SK-N-SH (cell line): ENCODE measurements at regions not wholly inside any gene's neighbourhood (a gene's known extent, or its start where the extent isn't known, plus 50 kb on each side); places are given as distances from the start of the nearest gene placed in this dataset.

Experiments
- CTCF ChIA-PET: fragments of 300-600, 350-600 bp; formaldehyde crosslinking; extraction: SDS; loops from one replicate; lab custom pipeline; 2021; lab: Yijun Ruan, JAX
- POLR2A ChIA-PET: fragments of 350-600 bp; sonication (Branson Sonifier 250); formaldehyde crosslinking; extraction: SDS; loops from one replicate; lab custom pipeline; 2020; ENCODE audit warnings: antibody characterized with exemption, inconsistent platforms; lab: Yijun Ruan, JAX
- DNase-seq: peaks from one replicate; pipeline ENCODE4 v3.0.0; 2012
- H2AFZ ChIP-seq: fragments of 200-600 bp; sonication (generic); 2 replicates; pipeline ENCODE4 v1.8.1; 2016; ENCODE audit warnings: antibody characterized with exemption, mild to moderate bottlenecking, low read depth
- H3F3A ChIP-seq: fragments of 200-600 bp; sonication (generic); replicated peaks from 2 replicates; pipeline ENCODE3; 2016; ENCODE audit warnings: antibody characterized with exemption, mild to moderate bottlenecking; ENCODE audit not compliant: insufficient read depth
- H3K27ac ChIP-seq, 2 experiments: fragments of 200-500 bp in 1 of 2; fragments of 200-600 bp in 1 of 2; sonication (Bioruptor generic) in 1 of 2; sonication (generic), shearing (Covaris generic) in 1 of 2; 2 replicates each; pipeline versions ENCODE4 v1.5.1 to v1.6.1; 2014 to 2016; ENCODE audit warnings: low read depth in 2 of 2, inconsistent platforms in 1 of 2, low read length in 1 of 2, mild to moderate bottlenecking in 1 of 2, mixed read lengths in 1 of 2
- H3K27me3 ChIP-seq: fragments of 200-600 bp; sonication (generic), shearing (Covaris generic); 2 replicates; pipeline ENCODE4 v1.6.1; 2016; ENCODE audit warnings: mixed run types; ENCODE audit not compliant: insufficient read depth
- H3K36me3 ChIP-seq, 2 experiments: fragments of 200-500 bp in 1 of 2; fragments of 200-600 bp in 1 of 2; sonication (Bioruptor generic) in 1 of 2; sonication (generic) in 1 of 2; replicated peaks in 1 of 2; 2 replicates each; pipeline versions ENCODE3 to v1.5.1; 2014 to 2016; ENCODE audit warnings: low read length in 1 of 2, mild to moderate bottlenecking in 1 of 2; ENCODE audit not compliant: insufficient read depth in 2 of 2, control insufficient read depth in 1 of 2
- H3K4me1 ChIP-seq, 2 experiments: fragments of 200-500 bp in 1 of 2; fragments of 200-600 bp in 1 of 2; sonication (Bioruptor generic) in 1 of 2; sonication (generic), shearing (Covaris generic) in 1 of 2; 2 replicates each; pipeline versions ENCODE4 v1.5.1 to v1.6.1; 2014 to 2016; ENCODE audit warnings: low read depth in 1 of 2, low read length in 1 of 2, mixed run types in 1 of 2; ENCODE audit not compliant: insufficient read depth in 2 of 2, control insufficient read depth in 1 of 2
- H3K4me2 ChIP-seq: fragments of 200-600 bp; sonication (generic), shearing (Covaris generic); 2 replicates; pipeline ENCODE4 v1.6.1; 2017; ENCODE audit warnings: mixed run types
- H3K4me3 ChIP-seq, 2 experiments: fragments of 200-500 bp in 1 of 2; fragments of 200-600 bp in 1 of 2; sonication (Bioruptor generic) in 1 of 2; sonication (generic), shearing (Covaris generic) in 1 of 2; 2 replicates each; pipeline versions ENCODE4 v1.5.1 to v1.8.1; 2014 to 2016; ENCODE audit warnings: low read depth in 2 of 2, inconsistent platforms in 1 of 2, low read length in 1 of 2, mild to moderate bottlenecking in 1 of 2, mixed read lengths in 1 of 2, moderate library complexity in 1 of 2
- H3K79me2 ChIP-seq: fragments of 200-600 bp; sonication (generic); 2 replicates; pipeline ENCODE4 v1.8.1; 2017; ENCODE audit warnings: mild to moderate bottlenecking; ENCODE audit not compliant: insufficient read depth
- H3K9ac ChIP-seq: fragments of 200-600 bp; sonication (generic); 2 replicates; pipeline ENCODE4 v1.6.1; 2017; ENCODE audit warnings: mixed run types
- H3K9me2 ChIP-seq: fragments of 200-600 bp; sonication (generic); 2 replicates; pipeline ENCODE4 v1.6.1; 2017; ENCODE audit warnings: mixed run types
- H3K9me3 ChIP-seq: fragments of 200-600 bp; sonication (generic); 2 replicates; pipeline ENCODE4 v1.6.1; 2017; ENCODE audit warnings: mixed run types, mild to moderate bottlenecking, moderate library complexity
- H4K20me1 ChIP-seq: fragments of 200-600 bp; sonication (generic); 2 replicates; pipeline ENCODE4 v1.6.1; 2017; ENCODE audit warnings: mild to moderate bottlenecking, mixed run types; ENCODE audit not compliant: insufficient read depth
- EP300 ChIP-seq, 2 experiments: IDR thresholded peaks; 2 replicates each; pipeline versions ENCODE4 v1.4.0 to v1.6.1; 2012; ENCODE audit warnings: borderline replicate concordance in 1 of 2, low read depth in 1 of 2, low read length in 1 of 2
- MEF2A ChIP-seq: IDR thresholded peaks from 2 replicates; pipeline ENCODE4 v1.4.0; 2012; ENCODE audit warnings: low read depth, borderline replicate concordance
- MXI1 ChIP-seq: IDR thresholded peaks from 2 replicates; pipeline ENCODE4 v1.6.1; 2012; ENCODE audit warnings: mild to moderate bottlenecking, low read depth, low read length, improper control_type of control experiment
- NFIC ChIP-seq: IDR thresholded peaks from 2 replicates; pipeline ENCODE4 v1.4.0; 2012; ENCODE audit warnings: borderline replicate concordance
- POLR2AphosphoS5 ChIP-seq: IDR thresholded peaks from 2 replicates; pipeline ENCODE4 v1.6.1; 2012; ENCODE audit warnings: low read depth, low read length
- RCOR1 ChIP-seq: fragments of 150-350 bp; IDR thresholded peaks from 2 replicates; pipeline ENCODE4 v1.6.1; 2017; ENCODE audit warnings: antibody characterized with exemption, low read length
- SIN3A ChIP-seq: IDR thresholded peaks from 2 replicates; pipeline ENCODE4 v1.6.1; 2012; ENCODE audit warnings: low read depth, mild to moderate bottlenecking, low read length, moderate library complexity, borderline replicate concordance
- SMC3 ChIP-seq: IDR thresholded peaks from 2 replicates; pipeline ENCODE4 v1.6.1; 2012; ENCODE audit warnings: low read depth, low read length, improper control_type of control experiment
- TEAD4 ChIP-seq: IDR thresholded peaks from 2 replicates; pipeline ENCODE4 v1.4.0; 2012; ENCODE audit warnings: mild to moderate bottlenecking, borderline replicate concordance; ENCODE audit not compliant: insufficient read depth
- WGBS: methylation state at CpG from one replicate; pipeline ENCODE4 v1.1.6; 2017; ENCODE audit warnings: low lambda C conversion rate; 5-methylcytosine and 5-hydroxymethylcytosine counted together
- TF ChIP-seq, protein P1 (sequence below): IDR thresholded peaks from 2 replicates; pipeline ENCODE4 v1.4.0; 2012; ENCODE audit warnings: low read depth, borderline replicate concordance
- TF ChIP-seq, protein P2 (sequence below): IDR thresholded peaks from 2 replicates; pipeline ENCODE4 v1.4.0; 2012; ENCODE audit warnings: low read depth, borderline replicate concordance
- TF ChIP-seq, protein P3 (sequence below): IDR thresholded peaks from 2 replicates; pipeline ENCODE4; 2012

DNA sequence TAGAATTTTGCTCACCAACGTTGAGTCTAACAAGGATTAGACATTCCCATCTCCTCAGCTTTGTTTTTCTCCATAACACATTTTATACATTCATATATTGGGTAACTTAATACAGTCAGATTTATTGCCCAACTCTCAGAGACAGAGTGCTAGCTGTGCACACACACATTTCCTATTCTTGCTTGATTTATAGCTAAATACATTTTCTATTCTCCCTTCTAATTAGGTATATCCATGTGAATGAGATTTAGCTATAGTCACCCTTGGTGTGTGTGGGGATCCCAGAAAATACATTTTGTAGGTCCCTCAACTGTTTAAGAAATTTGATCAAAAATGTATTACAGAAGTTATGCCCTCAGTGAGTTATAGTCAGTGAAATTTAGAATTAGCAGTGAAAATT, 715.4 kb downstream of the NSUN3 start:
- Histone ChIP-seq H3K36me3 (no peaks in the 10 kb centered on the region), H3K27me3 (no peaks in the 10 kb centered on the region), H3F3A (no peaks in the 10 kb centered on the region), H3K4me1 (no peaks in the 10 kb centered on the region), H2AFZ (no peak overlapping the region), H3K9me2 (no peaks in the 10 kb centered on the region), H3K4me3 (no peak overlapping the region), H3K4me2 (no peak overlapping the region), H3K27ac (no peak overlapping the region), H4K20me1 (no peaks in the 10 kb centered on the region), H3K9ac (no peak overlapping the region), H3K9me3 (no peaks in the 10 kb centered on the region), H3K79me2 (no peaks in the 10 kb centered on the region)
- DNase-seq = no peak
- POLR2A ChIA-PET = no interaction called here
- WGBS = 7% methylated on average over 1 of the region's 1 CpG
- CTCF ChIA-PET = interaction anchor here (1.5 kb wide), 1 partner anchor 23 kb away, joined by 4 read pairs; no protein-coding TSS in a partner anchor
- TF ChIP-seq, protein P1, sequence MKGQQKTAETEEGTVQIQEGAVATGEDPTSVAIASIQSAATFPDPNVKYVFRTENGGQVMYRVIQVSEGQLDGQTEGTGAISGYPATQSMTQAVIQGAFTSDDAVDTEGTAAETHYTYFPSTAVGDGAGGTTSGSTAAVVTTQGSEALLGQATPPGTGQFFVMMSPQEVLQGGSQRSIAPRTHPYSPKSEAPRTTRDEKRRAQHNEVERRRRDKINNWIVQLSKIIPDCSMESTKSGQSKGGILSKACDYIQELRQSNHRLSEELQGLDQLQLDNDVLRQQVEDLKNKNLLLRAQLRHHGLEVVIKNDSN = no peak

DNA sequence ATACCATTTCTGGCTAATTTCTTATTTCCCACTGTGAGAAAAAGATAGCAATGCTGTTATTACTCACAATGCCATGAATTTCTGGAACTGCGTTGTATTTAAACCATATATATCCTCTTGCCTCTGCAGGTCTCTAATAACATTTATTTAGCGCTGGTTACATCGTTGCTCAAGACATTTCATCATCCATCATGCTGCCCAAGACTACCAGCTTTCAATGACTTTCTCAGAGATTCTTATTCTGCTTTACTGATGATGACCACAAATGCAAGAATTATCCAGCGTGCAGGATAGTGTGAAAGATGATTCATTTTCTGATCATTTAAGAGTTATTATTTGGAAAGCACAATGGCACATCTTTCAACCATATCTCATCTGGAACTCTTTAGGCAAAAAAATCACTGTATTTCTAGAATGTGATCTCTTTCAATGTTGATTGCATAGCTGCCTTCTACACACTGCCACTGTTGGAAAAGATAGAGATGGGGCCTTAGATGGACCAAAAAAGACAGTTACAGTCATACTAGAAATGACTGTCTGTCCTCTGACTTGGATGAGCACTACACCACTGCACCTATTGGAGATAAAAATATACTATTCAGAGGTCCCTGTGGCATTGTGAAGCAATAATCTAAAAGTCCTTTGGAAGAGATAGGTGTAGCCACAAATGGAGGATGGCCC, 716.1 kb downstream of the NSUN3 start:
- Histone ChIP-seq H3K4me1 (no peaks in the 10 kb centered on the region), H3K9ac (no peak overlapping the region), H3K27me3 (no peaks in the 10 kb centered on the region), H3K36me3 (no peaks in the 10 kb centered on the region), H2AFZ (no peak overlapping the region), H3K79me2 (no peaks in the 10 kb centered on the region), H3K4me2 (no peak overlapping the region), H3K4me3 (no peak overlapping the region), H3F3A (no peaks in the 10 kb centered on the region), H3K27ac (no peak overlapping the region), H3K9me2 (no peaks in the 10 kb centered on the region), H3K9me3 (no peaks in the 10 kb centered on the region), H4K20me1 (no peaks in the 10 kb centered on the region)
- DNase-seq = no peak
- ChIA-PET CTCF (no interaction called here), POLR2A (no interaction called here)
- WGBS = 53% methylated on average over 4 of the region's 4 CpGs
- TF ChIP-seq NFIC (no peak), RCOR1 (no peak), TEAD4 (no peak), SIN3A (no peak), SMC3 (no peak), MXI1 (no peak), MEF2A (no peak), EP300 (IDR thresholded peaks at IDR 0.05; ENCODE audit: borderline replicate concordance in 1 of 2, low read depth in 1 of 2, low read length in 1 of 2) (no peak), POLR2AphosphoS5 (no peak)
- TF ChIP-seq, protein P2, sequence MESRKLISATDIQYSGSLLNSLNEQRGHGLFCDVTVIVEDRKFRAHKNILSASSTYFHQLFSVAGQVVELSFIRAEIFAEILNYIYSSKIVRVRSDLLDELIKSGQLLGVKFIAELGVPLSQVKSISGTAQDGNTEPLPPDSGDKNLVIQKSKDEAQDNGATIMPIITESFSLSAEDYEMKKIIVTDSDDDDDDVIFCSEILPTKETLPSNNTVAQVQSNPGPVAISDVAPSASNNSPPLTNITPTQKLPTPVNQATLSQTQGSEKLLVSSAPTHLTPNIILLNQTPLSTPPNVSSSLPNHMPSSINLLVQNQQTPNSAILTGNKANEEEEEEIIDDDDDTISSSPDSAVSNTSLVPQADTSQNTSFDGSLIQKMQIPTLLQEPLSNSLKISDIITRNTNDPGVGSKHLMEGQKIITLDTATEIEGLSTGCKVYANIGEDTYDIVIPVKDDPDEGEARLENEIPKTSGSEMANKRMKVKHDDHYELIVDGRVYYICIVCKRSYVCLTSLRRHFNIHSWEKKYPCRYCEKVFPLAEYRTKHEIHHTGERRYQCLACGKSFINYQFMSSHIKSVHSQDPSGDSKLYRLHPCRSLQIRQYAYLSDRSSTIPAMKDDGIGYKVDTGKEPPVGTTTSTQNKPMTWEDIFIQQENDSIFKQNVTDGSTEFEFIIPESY = no peak
- TF ChIP-seq, protein P3, sequence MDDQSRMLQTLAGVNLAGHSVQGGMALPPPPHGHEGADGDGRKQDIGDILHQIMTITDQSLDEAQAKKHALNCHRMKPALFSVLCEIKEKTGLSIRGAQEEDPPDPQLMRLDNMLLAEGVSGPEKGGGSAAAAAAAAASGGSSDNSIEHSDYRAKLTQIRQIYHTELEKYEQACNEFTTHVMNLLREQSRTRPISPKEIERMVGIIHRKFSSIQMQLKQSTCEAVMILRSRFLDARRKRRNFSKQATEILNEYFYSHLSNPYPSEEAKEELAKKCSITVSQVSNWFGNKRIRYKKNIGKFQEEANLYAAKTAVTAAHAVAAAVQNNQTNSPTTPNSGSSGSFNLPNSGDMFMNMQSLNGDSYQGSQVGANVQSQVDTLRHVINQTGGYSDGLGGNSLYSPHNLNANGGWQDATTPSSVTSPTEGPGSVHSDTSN = no peak
- TF ChIP-seq, protein P1 = no peak
